ENCODE measurements at regions not wholly inside any gene's neighbourhood (a gene's known extent, or its start where the extent isn't known, plus 50 kb on each side); places are given as distances from the start of the nearest gene placed in this dataset.

DNA sequence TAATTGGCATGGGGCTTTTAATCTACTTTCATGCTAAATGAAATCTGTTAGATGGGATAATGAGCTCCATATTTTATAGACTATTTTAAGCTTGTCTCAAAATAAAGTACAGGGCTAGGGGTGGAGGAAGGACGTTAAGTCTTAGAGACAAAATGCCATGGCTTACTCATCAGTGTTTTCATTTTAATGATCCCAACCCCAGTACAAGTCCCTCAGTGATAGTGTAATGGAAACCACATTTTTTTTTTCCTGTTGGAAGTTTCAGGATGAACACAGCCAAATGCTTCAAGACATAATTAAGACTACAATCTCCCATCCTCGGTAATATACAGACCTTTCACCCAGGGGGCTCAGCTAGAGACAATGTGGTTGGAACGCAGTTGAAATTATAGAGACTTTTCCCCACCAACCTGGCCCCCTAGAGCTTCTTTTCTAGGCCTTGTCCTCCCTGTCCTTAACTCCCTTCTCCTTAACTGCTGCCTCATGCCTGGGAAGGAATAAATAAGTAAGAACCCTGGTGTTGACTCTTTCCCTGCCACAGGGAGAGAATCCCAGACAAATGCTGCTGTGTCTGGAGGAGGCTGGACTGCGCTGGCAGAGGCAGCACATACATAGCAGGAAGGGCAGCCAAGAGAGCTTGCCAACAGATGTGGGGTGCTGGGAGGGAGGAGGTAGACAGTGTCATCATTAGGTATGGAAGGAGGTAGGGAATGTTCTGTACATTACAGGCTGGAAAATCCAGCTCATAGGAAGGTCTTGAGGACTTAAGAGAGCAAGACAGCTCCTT is 115.4 kb upstream of the ROPN1 start (continued):
- TF ChIP-seq, protein P1, sequence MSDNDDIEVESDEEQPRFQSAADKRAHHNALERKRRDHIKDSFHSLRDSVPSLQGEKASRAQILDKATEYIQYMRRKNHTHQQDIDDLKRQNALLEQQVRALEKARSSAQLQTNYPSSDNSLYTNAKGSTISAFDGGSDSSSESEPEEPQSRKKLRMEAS (IDR thresholded peaks at IDR 0.05): no peak
- TF ChIP-seq KDM4A (IDR thresholded peaks at IDR 0.05; ENCODE audit: low read depth, low read length, severe bottlenecking): no peak
- TF ChIP-seq TBP (IDR thresholded peaks at IDR 0.05; ENCODE audit: low read depth, low read length): no peak
